ENCODE measurements at regions not wholly inside any gene's neighbourhood (a gene's known extent, or its start where the extent isn't known, plus 50 kb on each side); places are given as distances from the start of the nearest gene placed in this dataset.
"Not testable (repeated sequence)": the region's sequence is repeated elsewhere in the genome, so short reads cannot be mapped to it uniquely, and the experiment has no call there.

- no peak for TF ChIP-seq CTCF (IDR thresholded peaks at IDR 0.05; ENCODE audit: low read depth, low read length, missing control alignments)
- no peak for DNase-seq (ENCODE audit: low read depth)
- in situ Hi-C loops (cut with HindIII; ENCODE audit: low sequenced_read_pairs) = no loop called here
- H3K4me3 ChIP-seq (ENCODE audit: low read depth, low read length) = no peak overlapping the region
These were observed 118.0 kb upstream of the SRD5A2 start for GRCh38 chr2:31698722-31699121.

- DNase-seq (ENCODE audit: low read depth) = no peak
These were observed 115.3 kb upstream of the SRD5A2 start for GRCh38 chr2:31696068-31696467.

GRCh38 chr2:31694444-31694843 lies 113.7 kb upstream of the SRD5A2 start:
- DNase-seq (ENCODE audit: low read depth) = no peak
- in situ Hi-C loops (cut with HindIII; ENCODE audit: low sequenced_read_pairs) = no loop called here
- TF ChIP-seq CTCF (IDR thresholded peaks at IDR 0.05; ENCODE audit: low read depth, low read length, missing control alignments) = no peak
- H3K4me3 ChIP-seq (ENCODE audit: low read depth, low read length) = no peak overlapping the region

More at GRCh38 chr2:31696068-31696467, 115.3 kb upstream of the SRD5A2 start:
- in situ Hi-C loops (cut with HindIII; ENCODE audit: low sequenced_read_pairs) = no loop called here
- no peak overlapping the region for H3K4me3 ChIP-seq (ENCODE audit: low read depth, low read length)
- no peak for TF ChIP-seq CTCF (IDR thresholded peaks at IDR 0.05; ENCODE audit: low read depth, low read length, missing control alignments)

- no peak for TF ChIP-seq CTCF (IDR thresholded peaks at IDR 0.05; ENCODE audit: low read depth, low read length, missing control alignments)
- in situ Hi-C loops (cut with HindIII; ENCODE audit: low sequenced_read_pairs) = no loop called here
- DNase-seq (ENCODE audit: low read depth) = no peak
- H3K4me3 ChIP-seq (ENCODE audit: low read depth, low read length) = no peak overlapping the region
These were observed 113.1 kb upstream of the SRD5A2 start for GRCh38 chr2:31693882-31694281.

- DNase-seq (ENCODE audit: low read depth) = no peak
- in situ Hi-C loops (cut with HindIII; ENCODE audit: low sequenced_read_pairs) = no loop called here
- TF ChIP-seq CTCF (IDR thresholded peaks at IDR 0.05; ENCODE audit: low read depth, low read length, missing control alignments) = peak; percentile 41
- no peak overlapping the region for H3K4me3 ChIP-seq (ENCODE audit: low read depth, low read length)
These were observed 107.5 kb upstream of the SRD5A2 start for GRCh38 chr2:31688282-31688681.

GRCh38 chr2:31683506-31683905 lies 102.8 kb upstream of the SRD5A2 start:
- in situ Hi-C loops (cut with HindIII; ENCODE audit: low sequenced_read_pairs); H3K4me3 ChIP-seq (ENCODE audit: low read depth, low read length); DNase-seq (ENCODE audit: low read depth): not testable (repeated sequence)

- TF ChIP-seq CTCF (IDR thresholded peaks at IDR 0.05; ENCODE audit: low read depth, low read length, missing control alignments) = no peak
- no peak for DNase-seq (ENCODE audit: low read depth)
- in situ Hi-C loops (cut with HindIII; ENCODE audit: low sequenced_read_pairs) = no loop called here
- no peak overlapping the region for H3K4me3 ChIP-seq (ENCODE audit: low read depth, low read length)
These were observed 94.8 kb upstream of the SRD5A2 start for GRCh38 chr2:31675485-31675901.
